A673 (cell line): ENCODE measurements at regions not wholly inside any gene's neighbourhood (a gene's known extent, or its start where the extent isn't known, plus 50 kb on each side); places are given as distances from the start of the nearest gene placed in this dataset.

Source experiments
- BruUV-seq: library from RNA; stranded (reverse); fragments of 400-500 nt; replicated peaks from 2 replicates; lab custom pipeline; 2021; lab: Mats Ljungman, UMichigan
- CTCF ChIA-PET: fragments of 300-600 bp; sonication (Branson Sonifier 250); formaldehyde crosslinking; loops from one replicate; lab custom pipeline; 2022; ENCODE audit warnings: antibody characterized with exemption; lab: Charles Lee
- POLR2A ChIA-PET: fragments of 300-600 bp; sonication (Branson Sonifier 250); formaldehyde crosslinking; loops from one replicate; lab custom pipeline; 2022; ENCODE audit warnings: antibody characterized with exemption; ENCODE audit not compliant: low non-redundant PET; lab: Charles Lee
- DNase-seq: peaks from one replicate; pipeline ENCODE4 v3.0.0-alpha.2; 2015; ENCODE audit warnings: low spot score
- H3K27ac ChIP-seq: fragments of 200-600 bp; sonication (generic); 2 replicates; pipeline ENCODE4 v1.5.1; 2016; ENCODE audit warnings: mixed run types, low read depth, mild to moderate bottlenecking, mixed read lengths, antibody characterized with exemption, low read length; ENCODE audit not compliant: poor library complexity, severe bottlenecking
- H3K27me3 ChIP-seq: fragments of 200-600 bp; sonication (generic); replicated peaks from 2 replicates; pipeline ENCODE4 v1.6.1; 2017; ENCODE audit warnings: mixed run types, low read depth, mild to moderate bottlenecking, mixed read lengths, antibody characterized with exemption, low read length; ENCODE audit not compliant: insufficient read depth, poor library complexity
- H3K36me3 ChIP-seq: fragments of 200-600 bp; sonication (generic); 2 replicates; pipeline ENCODE4 v1.6.1; 2016; ENCODE audit warnings: mixed run types, mild to moderate bottlenecking, mixed read lengths, antibody characterized with exemption, low read length; ENCODE audit not compliant: insufficient read depth, poor library complexity, severe bottlenecking
- H3K4me1 ChIP-seq: fragments of 200-600 bp; sonication (generic); 2 replicates; pipeline ENCODE4 v1.6.1; 2017; ENCODE audit warnings: mixed run types, mild to moderate bottlenecking, mixed read lengths, antibody characterized with exemption, low read length; ENCODE audit not compliant: insufficient read depth, poor library complexity, severe bottlenecking
- H3K4me3 ChIP-seq: fragments of 200-600 bp; sonication (generic); 2 replicates; pipeline ENCODE4 v1.5.1; 2016; ENCODE audit warnings: low read depth, mixed run types, mild to moderate bottlenecking, mixed read lengths, low read length; ENCODE audit not compliant: poor library complexity, severe bottlenecking
- H3K9me3 ChIP-seq: fragments of 200-600 bp; sonication (generic); 2 replicates; pipeline ENCODE4 v1.6.1; 2016; ENCODE audit warnings: mixed run types, low read depth, mild to moderate bottlenecking, mixed read lengths, antibody characterized with exemption, low read length; ENCODE audit not compliant: poor library complexity, severe bottlenecking
- EZH2 ChIP-seq: fragments of 200-600 bp; sonication (generic); IDR thresholded peaks from 2 replicates; pipeline ENCODE4 v1.6.1; 2017; ENCODE audit warnings: borderline replicate concordance, low read depth, mild to moderate bottlenecking, mixed read lengths, antibody characterized with exemption, low read length; ENCODE audit not compliant: poor library complexity, severe bottlenecking
- intact Hi-C: fragments of 100-400 bp; cut with micrococcal nuclease; formaldehyde crosslinking; loops from one replicate; pipeline ENCODE4 v1.10.0; 2022; ENCODE audit not compliant: unreplicated experiment
- TF ChIP-seq, protein P1 (sequence below): fragments of 300-800, 200-600 bp; sonication (generic); conservative IDR thresholded peaks from 2 replicates; pipeline ENCODE4 v1.5.1; 2017; ENCODE audit warnings: low read depth, mild to moderate bottlenecking, antibody characterized with exemption, low read length, moderate library complexity, mixed read lengths

DNA sequence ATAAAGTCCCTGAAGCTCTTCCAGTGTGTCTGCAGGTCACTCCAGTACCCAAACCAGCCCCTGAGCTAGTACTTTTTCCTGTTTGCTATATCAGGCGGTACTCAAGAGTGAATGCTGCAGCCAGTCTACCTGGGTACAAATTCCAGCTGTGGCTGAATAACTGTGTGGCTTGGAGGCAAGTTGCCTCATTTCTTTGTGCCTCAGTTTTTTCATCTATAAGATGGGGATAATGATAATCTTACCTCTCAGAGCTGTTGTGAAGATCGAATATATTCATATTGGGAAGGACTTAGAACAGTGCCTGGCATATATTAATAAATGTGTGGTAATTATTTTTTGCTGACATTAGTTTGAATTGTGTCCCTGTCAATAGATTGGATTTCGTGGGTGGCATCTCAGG lies 191.2 kb downstream of the WDR11 start:
- no peak overlapping the region for H3K4me3 ChIP-seq
- H3K36me3 ChIP-seq, result no peaks in the 10 kb centered on the region
- intact Hi-C loops, result no loop called here
- H3K27ac ChIP-seq, result no peak overlapping the region
- H3K9me3 ChIP-seq, result no peaks in the 10 kb centered on the region
- DNase-seq, result no peak
- H3K27me3 ChIP-seq, result no peaks in the 10 kb centered on the region
- no TSS peak for BruUV-seq
- ChIA-PET CTCF (interaction anchor here (0.6 kb wide), 1 partner anchor 31 kb away, joined by 3 read pairs; no protein-coding TSS in a partner anchor), POLR2A (no interaction called here)
- no peaks in the 10 kb centered on the region for H3K4me1 ChIP-seq
- TF ChIP-seq, protein P1, sequence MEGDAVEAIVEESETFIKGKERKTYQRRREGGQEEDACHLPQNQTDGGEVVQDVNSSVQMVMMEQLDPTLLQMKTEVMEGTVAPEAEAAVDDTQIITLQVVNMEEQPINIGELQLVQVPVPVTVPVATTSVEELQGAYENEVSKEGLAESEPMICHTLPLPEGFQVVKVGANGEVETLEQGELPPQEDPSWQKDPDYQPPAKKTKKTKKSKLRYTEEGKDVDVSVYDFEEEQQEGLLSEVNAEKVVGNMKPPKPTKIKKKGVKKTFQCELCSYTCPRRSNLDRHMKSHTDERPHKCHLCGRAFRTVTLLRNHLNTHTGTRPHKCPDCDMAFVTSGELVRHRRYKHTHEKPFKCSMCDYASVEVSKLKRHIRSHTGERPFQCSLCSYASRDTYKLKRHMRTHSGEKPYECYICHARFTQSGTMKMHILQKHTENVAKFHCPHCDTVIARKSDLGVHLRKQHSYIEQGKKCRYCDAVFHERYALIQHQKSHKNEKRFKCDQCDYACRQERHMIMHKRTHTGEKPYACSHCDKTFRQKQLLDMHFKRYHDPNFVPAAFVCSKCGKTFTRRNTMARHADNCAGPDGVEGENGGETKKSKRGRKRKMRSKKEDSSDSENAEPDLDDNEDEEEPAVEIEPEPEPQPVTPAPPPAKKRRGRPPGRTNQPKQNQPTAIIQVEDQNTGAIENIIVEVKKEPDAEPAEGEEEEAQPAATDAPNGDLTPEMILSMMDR, result no peak
- no peak for TF ChIP-seq EZH2

DNA sequence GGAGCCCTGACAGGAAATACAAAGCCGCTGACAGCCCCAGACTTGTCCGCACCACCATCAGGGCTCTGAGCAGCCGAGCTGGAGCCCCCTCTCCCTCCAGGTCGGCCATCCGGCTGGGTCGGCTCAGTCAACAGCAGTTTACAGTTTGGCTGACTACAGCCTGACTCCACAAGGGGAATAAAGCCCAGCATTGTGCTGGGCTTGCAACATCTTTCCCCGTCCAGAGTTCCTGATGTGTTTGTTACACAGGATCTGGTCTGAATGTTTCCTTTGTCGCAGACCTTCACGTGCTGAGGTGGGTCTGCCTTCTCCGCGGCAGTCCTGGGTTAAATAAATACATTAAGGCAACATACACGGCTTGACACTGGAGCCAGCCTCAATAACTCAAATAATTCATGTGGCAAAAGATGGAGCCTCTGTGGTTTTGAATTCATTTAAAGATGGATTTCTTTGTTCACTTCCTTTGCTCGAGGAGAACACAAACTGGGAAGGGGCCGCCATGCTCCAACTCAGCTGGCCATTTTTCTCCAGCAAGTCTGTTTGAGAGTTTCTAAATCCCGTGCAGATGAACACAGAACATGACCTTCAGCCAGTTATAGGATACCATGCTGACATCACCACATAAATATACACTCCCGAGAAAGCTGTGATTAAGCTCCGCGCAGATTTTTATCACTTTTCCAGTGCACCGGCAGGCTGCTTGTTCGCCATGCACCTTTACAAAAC lies 192.1 kb downstream of the WDR11 start:
- Histone ChIP-seq H3K27me3 (no peaks in the 10 kb centered on the region), H3K9me3 (no peaks in the 10 kb centered on the region), H3K27ac (no peak overlapping the region), H3K4me3 (no peak overlapping the region), H3K36me3 (no peaks in the 10 kb centered on the region), H3K4me1 (no peaks in the 10 kb centered on the region)
- intact Hi-C loops, result no loop called here
- TF ChIP-seq, protein P1, result no peak
- no peak for TF ChIP-seq EZH2
- ChIA-PET POLR2A (no interaction called here), CTCF (interaction anchor here (0.6 kb wide), 1 partner anchor 30 kb away, joined by 3 read pairs; no protein-coding TSS in a partner anchor)
- DNase-seq, result no peak
- no TSS peak for BruUV-seq

DNA sequence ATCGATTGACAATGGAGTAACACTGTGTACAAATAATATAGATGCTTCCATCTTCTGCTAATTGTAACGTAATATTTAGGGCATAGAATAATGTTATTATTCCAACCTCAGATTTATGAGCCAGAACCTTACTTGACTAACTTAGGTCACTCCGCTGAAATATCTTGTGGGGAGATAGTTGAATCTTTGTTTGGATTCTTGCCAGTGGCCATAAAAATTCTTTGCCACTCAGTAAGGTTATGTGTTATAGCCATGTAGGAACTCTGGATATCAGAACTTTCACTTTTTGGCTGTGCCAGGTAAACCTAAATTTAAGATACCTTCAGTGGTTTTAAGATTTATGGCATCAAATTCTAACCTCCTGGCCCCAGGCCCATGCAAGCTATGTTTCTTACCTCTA lies 197.6 kb downstream of the WDR11 start:
- TF ChIP-seq EZH2, result no peak
- TF ChIP-seq, protein P1, result no peak
- no peak overlapping the region for H3K4me3 ChIP-seq
- no peaks in the 10 kb centered on the region for H3K4me1 ChIP-seq
- CTCF ChIA-PET, result no interaction called here
- no peak overlapping the region for H3K27ac ChIP-seq
- no TSS peak for BruUV-seq
- no peaks in the 10 kb centered on the region for H3K9me3 ChIP-seq
- no peaks in the 10 kb centered on the region for H3K36me3 ChIP-seq
- POLR2A ChIA-PET, result no interaction called here
- DNase-seq, result no peak
- intact Hi-C loops, result no loop called here
- no peaks in the 10 kb centered on the region for H3K27me3 ChIP-seq
